ENCODE measurements at regions not wholly inside any gene's neighbourhood (a gene's known extent, or its start where the extent isn't known, plus 50 kb on each side); places are given as distances from the start of the nearest gene placed in this dataset.

- no peak for TF ChIP-seq CTCF (IDR thresholded peaks at IDR 0.05)
- TF ChIP-seq POLR2A (IDR thresholded peaks at IDR 0.05), result no peak
Measured at GRCh38 chr22:48846200-48846599, 981.5 kb downstream of the BRD1 start.

Data from tibial nerve (tissue), 3 donors.